ENCODE measurements at regions not wholly inside any gene's neighbourhood (a gene's known extent, or its start where the extent isn't known, plus 50 kb on each side); places are given as distances from the start of the nearest gene placed in this dataset.

- H3K4me1 ChIP-seq (ENCODE audit: control insufficient read depth in 2 of 3, insufficient read depth in 2 of 3, low read depth in 1 of 3, low read length in 3 of 3): no peaks in the 10 kb centered on the region
- no peak for FAIRE-seq
- intact Hi-C loops (cut with DNase I): no loop called here
Measured at GRCh38 chr7:46490406-46490805, 569.3 kb upstream of the IGFBP3 start.

GRCh38 chr7:46489106-46489505, 568.0 kb upstream of the IGFBP3 start:
- DNase-seq (peak in 2 of 5 donors; percentile 3 to 30), FAIRE-seq (peak; percentile 54)
- intact Hi-C loops (cut with DNase I): no loop called here
- Histone ChIP-seq H3K27ac (ENCODE audit: low read depth in 2 of 2, low read length in 2 of 2) (no peak overlapping the region), H3K9ac (ENCODE audit: low read length in 3 of 3) (no peak overlapping the region), H3K9me3 (ENCODE audit: control insufficient read depth in 2 of 3, insufficient read depth in 1 of 3, low read length in 3 of 3) (no peaks in the 10 kb centered on the region), H3K36me3 (ENCODE audit: control insufficient read depth in 2 of 3, insufficient read depth in 3 of 3, low read length in 3 of 3) (no peaks in the 10 kb centered on the region), H3K4me3 (ENCODE audit: low read length in 3 of 3) (no peak overlapping the region), H3K27me3 (ENCODE audit: control insufficient read depth, insufficient read depth, low read length) (no peaks in the 10 kb centered on the region), H3K4me1 (ENCODE audit: control insufficient read depth in 2 of 3, insufficient read depth in 2 of 3, low read depth in 1 of 3, low read length in 3 of 3) (no peaks in the 10 kb centered on the region)
- TF ChIP-seq CTCF (IDR thresholded peaks at IDR 0.05; ENCODE audit: borderline replicate concordance, extremely low read depth, insufficient read depth): no peak

More at GRCh38 chr7:46490406-46490805, 569.3 kb upstream of the IGFBP3 start:
- Histone ChIP-seq H3K27me3 (ENCODE audit: control insufficient read depth, insufficient read depth, low read length) (no peaks in the 10 kb centered on the region), H3K9ac (ENCODE audit: low read length in 3 of 3) (no peak overlapping the region), H3K4me3 (ENCODE audit: low read length in 3 of 3) (no peak overlapping the region), H3K27ac (ENCODE audit: low read depth in 2 of 2, low read length in 2 of 2) (no peak overlapping the region), H3K9me3 (ENCODE audit: control insufficient read depth in 2 of 3, insufficient read depth in 1 of 3, low read length in 3 of 3) (no peaks in the 10 kb centered on the region), H3K36me3 (ENCODE audit: control insufficient read depth in 2 of 3, insufficient read depth in 3 of 3, low read length in 3 of 3) (no peaks in the 10 kb centered on the region)
- DNase-seq: no peak
- TF ChIP-seq CTCF (IDR thresholded peaks at IDR 0.05; ENCODE audit: borderline replicate concordance, extremely low read depth, insufficient read depth): no peak

- no peak overlapping the region for H3K27ac ChIP-seq (ENCODE audit: low read depth in 2 of 2, low read length in 2 of 2)
- no peak overlapping the region for H3K9ac ChIP-seq (ENCODE audit: low read length in 3 of 3)
- no peaks in the 10 kb centered on the region for H3K9me3 ChIP-seq (ENCODE audit: control insufficient read depth in 2 of 3, insufficient read depth in 1 of 3, low read length in 3 of 3)
- no peaks in the 10 kb centered on the region for H3K27me3 ChIP-seq (ENCODE audit: control insufficient read depth, insufficient read depth, low read length)
- intact Hi-C loops (cut with DNase I): no loop called here
- H3K36me3 ChIP-seq (ENCODE audit: control insufficient read depth in 2 of 3, insufficient read depth in 3 of 3, low read length in 3 of 3): no peaks in the 10 kb centered on the region
- TF ChIP-seq CTCF (IDR thresholded peaks at IDR 0.05; ENCODE audit: borderline replicate concordance, extremely low read depth, insufficient read depth): no peak
- FAIRE-seq: no peak
- H3K4me3 ChIP-seq (ENCODE audit: low read length in 3 of 3): no peak overlapping the region
- H3K4me1 ChIP-seq (ENCODE audit: control insufficient read depth in 2 of 3, insufficient read depth in 2 of 3, low read depth in 1 of 3, low read length in 3 of 3): no peaks in the 10 kb centered on the region
- no peak for DNase-seq
Measured at GRCh38 chr7:46488607-46489006, 567.5 kb upstream of the IGFBP3 start.
